RWPE2 (cell line): ENCODE measurements at regions not wholly inside any gene's neighbourhood (a gene's known extent, or its start where the extent isn't known, plus 50 kb on each side); places are given as distances from the start of the nearest gene placed in this dataset.

Experiments used
- ATAC-seq: fragments of 200-7000 bp; cut with Tn5 transposase; 3 replicates; pipeline ENCODE4 v1.9.1; 2021; ENCODE audit warnings: low read depth
- DNase-seq: peaks from one replicate; pipeline ENCODE4 v3.0.0-alpha.2; 2020; ENCODE audit warnings: low spot score
- H3K27ac ChIP-seq: fragments of 450-650 bp; 2 replicates; pipeline ENCODE4 v1.5.1; 2017; ENCODE audit warnings: mild to moderate bottlenecking; ENCODE audit not compliant: poor library complexity, severe bottlenecking
- H3K27me3 ChIP-seq: fragments of 250-450 bp; sonication (Bioruptor Pico); 2 replicates; pipeline ENCODE4 v1.5.1; 2021; ENCODE audit warnings: mild to moderate bottlenecking, moderate library complexity; ENCODE audit not compliant: insufficient read depth, poor library complexity, severe bottlenecking
- H3K36me3 ChIP-seq: fragments of 250-450 bp; sonication (Bioruptor Pico); 2 replicates; pipeline ENCODE4 v1.5.1; 2020; ENCODE audit warnings: low read depth, mild to moderate bottlenecking, moderate library complexity
- H3K4me1 ChIP-seq: fragments of 250-450 bp; sonication (Bioruptor Pico); 2 replicates; pipeline ENCODE4 v1.5.1; 2021; ENCODE audit warnings: mild to moderate bottlenecking, moderate library complexity; ENCODE audit not compliant: insufficient read depth, poor library complexity, severe bottlenecking
- H3K4me3 ChIP-seq: fragments of 250-450 bp; sonication (Bioruptor Pico); 2 replicates; pipeline ENCODE4 v1.5.1; 2021; ENCODE audit warnings: mild to moderate bottlenecking, moderate library complexity; ENCODE audit not compliant: severe bottlenecking
- H3K9me3 ChIP-seq: fragments of 250-450 bp; sonication (Bioruptor Pico); 2 replicates; pipeline ENCODE4 v1.5.1; 2021; ENCODE audit warnings: mild to moderate bottlenecking, moderate library complexity; ENCODE audit not compliant: severe bottlenecking
- TF ChIP-seq, protein P1 (sequence below): fragments of 450-650 bp; IDR thresholded peaks from one replicate; pipeline ENCODE4 v1.5.1; 2017; ENCODE audit warnings: mild to moderate bottlenecking, moderate library complexity; ENCODE audit not compliant: poor library complexity, severe bottlenecking

DNA sequence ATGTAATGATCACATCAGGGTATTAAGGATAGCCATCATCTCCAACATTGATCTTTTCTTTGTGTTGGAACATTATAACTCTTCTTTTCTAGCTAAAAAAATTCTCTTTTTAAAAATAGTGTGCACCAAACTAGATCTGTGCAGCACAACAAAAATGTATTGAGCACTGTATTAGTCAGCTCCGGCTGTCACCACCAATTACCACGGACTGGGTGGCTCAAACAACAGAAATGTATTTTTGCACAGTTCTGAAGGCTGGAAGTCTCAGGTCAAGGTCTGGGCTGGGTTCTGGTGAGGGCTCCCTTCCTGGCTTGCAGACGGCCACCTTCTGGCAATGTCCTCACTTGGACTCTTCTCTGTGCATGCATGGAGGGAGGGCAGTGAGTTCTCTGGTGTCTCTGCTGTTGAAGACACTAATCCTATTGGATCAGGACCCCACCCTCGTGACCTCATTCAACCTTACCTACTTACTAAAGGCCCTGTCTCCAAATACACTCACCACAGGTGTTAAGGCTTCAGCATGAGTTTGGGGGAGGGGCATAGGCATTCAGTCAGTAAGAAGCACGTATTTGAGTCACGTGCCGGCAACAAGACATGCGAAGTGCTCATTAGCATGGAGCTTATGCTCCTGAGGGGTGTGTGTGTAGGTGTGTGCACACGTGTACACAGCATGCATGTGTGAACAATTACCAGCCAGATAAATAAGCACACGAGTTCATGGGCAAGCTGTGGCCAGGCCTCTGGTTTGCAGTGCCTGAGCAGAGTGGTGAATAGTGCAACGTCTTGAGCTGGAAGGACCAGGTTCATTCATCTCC is 89.4 kb upstream of the SH3PXD2B start:
- ATAC-seq, result no peak
- TF ChIP-seq, protein P1, sequence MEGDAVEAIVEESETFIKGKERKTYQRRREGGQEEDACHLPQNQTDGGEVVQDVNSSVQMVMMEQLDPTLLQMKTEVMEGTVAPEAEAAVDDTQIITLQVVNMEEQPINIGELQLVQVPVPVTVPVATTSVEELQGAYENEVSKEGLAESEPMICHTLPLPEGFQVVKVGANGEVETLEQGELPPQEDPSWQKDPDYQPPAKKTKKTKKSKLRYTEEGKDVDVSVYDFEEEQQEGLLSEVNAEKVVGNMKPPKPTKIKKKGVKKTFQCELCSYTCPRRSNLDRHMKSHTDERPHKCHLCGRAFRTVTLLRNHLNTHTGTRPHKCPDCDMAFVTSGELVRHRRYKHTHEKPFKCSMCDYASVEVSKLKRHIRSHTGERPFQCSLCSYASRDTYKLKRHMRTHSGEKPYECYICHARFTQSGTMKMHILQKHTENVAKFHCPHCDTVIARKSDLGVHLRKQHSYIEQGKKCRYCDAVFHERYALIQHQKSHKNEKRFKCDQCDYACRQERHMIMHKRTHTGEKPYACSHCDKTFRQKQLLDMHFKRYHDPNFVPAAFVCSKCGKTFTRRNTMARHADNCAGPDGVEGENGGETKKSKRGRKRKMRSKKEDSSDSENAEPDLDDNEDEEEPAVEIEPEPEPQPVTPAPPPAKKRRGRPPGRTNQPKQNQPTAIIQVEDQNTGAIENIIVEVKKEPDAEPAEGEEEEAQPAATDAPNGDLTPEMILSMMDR, result no peak

DNA sequence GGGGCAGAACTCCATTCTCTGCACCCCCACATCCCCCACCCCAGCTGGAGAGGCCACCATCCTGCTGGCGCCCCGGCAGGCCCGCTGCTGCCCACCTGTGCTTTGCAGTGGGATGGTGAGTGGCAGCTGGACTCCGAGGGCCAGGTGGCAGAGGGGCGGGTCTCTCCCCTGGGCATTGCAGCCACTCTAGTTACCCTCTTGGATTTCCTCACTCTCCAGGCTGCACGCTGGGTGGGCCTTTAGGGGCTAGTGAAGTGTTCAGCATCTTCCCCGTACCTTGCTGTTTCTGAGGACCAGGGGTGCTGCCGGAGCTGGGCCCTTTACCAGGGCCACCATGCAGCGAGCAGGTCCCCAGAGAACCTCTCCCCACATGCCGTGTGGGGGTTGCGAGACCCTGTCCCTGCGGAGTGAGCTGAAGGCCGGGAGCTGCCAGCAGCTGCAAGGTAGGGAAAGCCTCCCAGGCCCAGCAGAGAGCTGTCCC is 88.4 kb upstream of the SH3PXD2B start:
- H3K27ac ChIP-seq, result no peak overlapping the region
- H3K4me3 ChIP-seq, result no peak overlapping the region
- no peaks in the 10 kb centered on the region for H3K9me3 ChIP-seq
- no peaks in the 10 kb centered on the region for H3K27me3 ChIP-seq
- DNase-seq (peak; percentile 66), ATAC-seq (no peak)
- TF ChIP-seq, protein P1, result no peak
- no peaks in the 10 kb centered on the region for H3K36me3 ChIP-seq
- no peaks in the 10 kb centered on the region for H3K4me1 ChIP-seq

More for the DNA sequence above, 89.4 kb upstream of the SH3PXD2B start:
- DNase-seq, result peak; percentile 19
- no peaks in the 10 kb centered on the region for H3K9me3 ChIP-seq
- H3K27me3 ChIP-seq, result no peaks in the 10 kb centered on the region
- H3K27ac ChIP-seq, result no peak overlapping the region
- H3K4me3 ChIP-seq, result no peak overlapping the region
- no peaks in the 10 kb centered on the region for H3K36me3 ChIP-seq
- H3K4me1 ChIP-seq, result no peaks in the 10 kb centered on the region

DNA sequence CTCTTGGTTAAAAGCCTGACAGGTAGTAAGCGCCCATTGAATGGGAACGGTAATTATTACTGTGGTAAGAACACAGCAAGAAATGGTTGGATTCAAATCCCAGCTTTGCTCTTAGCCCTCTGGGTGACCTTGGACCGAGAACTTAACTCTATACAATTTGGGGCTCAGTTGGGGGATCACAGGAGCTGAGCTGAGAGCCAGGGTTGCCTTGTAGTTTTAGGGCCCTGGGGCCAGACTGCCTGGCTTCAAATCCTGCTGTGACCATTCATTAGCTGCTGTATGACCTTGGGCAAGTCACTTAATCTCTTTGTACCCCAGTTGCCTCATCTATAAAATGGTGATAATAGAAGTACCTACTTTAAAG is 87.4 kb upstream of the SH3PXD2B start:
- ATAC-seq, result no peak
- DNase-seq, result no peak
- Histone ChIP-seq H3K9me3 (no peaks in the 10 kb centered on the region), H3K27me3 (no peaks in the 10 kb centered on the region), H3K4me1 (no peaks in the 10 kb centered on the region), H3K36me3 (no peaks in the 10 kb centered on the region), H3K4me3 (no peak overlapping the region), H3K27ac (no peak overlapping the region)
- TF ChIP-seq, protein P1, result no peak

DNA sequence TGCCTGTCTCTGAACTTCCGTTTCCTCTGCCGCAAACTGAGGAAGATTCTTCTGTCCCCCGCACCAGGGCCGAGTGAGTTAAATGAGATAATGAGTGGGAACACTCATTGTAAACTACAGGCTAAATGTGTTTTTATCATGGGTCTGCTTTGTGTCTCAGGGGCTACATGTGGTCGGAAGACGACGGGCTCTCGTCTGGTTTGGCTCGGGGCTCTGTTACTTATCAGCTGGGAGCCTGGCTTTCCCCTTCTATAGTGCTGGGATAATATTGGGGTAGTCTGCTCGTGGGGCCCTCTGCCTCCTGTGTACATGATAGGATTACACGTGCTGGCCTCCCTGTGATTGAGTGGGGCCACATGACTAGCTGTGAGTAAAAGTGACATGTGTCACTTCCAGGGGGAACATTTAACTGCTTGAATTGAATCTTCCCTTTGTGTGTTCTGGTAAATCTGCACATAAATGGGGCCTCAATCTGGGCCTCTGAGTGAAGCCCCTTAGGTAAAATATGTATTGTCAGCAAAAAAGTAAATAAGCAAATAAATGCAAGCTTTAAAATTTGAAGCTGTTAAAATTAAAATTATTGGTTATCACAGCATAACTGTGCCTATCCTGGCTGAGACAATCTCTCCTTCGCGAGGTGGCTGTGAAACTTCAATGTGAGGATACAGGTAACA is 86.9 kb upstream of the SH3PXD2B start:
- no peaks in the 10 kb centered on the region for H3K4me1 ChIP-seq
- no peaks in the 10 kb centered on the region for H3K27me3 ChIP-seq
- no peak for DNase-seq
- H3K9me3 ChIP-seq, result no peaks in the 10 kb centered on the region
- no peak for ATAC-seq
- TF ChIP-seq, protein P1, result no peak
- no peaks in the 10 kb centered on the region for H3K36me3 ChIP-seq
- no peak overlapping the region for H3K4me3 ChIP-seq
- H3K27ac ChIP-seq, result no peak overlapping the region
